Upper lobe of left lung (tissue), 4 donors: ENCODE measurements at regions not wholly inside any gene's neighbourhood (a gene's known extent, or its start where the extent isn't known, plus 50 kb on each side); places are given as distances from the start of the nearest gene placed in this dataset.

Experiments used
- CTCF ChIP-seq, 6 experiments: fragments of 450-650 bp in 4 of 6; fragments of 200-600 bp in 2 of 6; sonication (generic) in 2 of 6; IDR thresholded peaks; one replicate each; pipeline ENCODE4 v1.5.1; 2016 to 2019; ENCODE audit warnings: antibody characterized with exemption in 6 of 6
- POLR2A ChIP-seq, 4 donors: fragments of 450-650 bp; IDR thresholded peaks; one replicate each; pipeline ENCODE4 v1.5.1; 2016 to 2017; ENCODE audit warnings: antibody characterized with exemption in 4 of 4, mild to moderate bottlenecking in 2 of 4
- POLR2AphosphoS5 ChIP-seq, 2 donors: sonication (generic); formaldehyde crosslinking; IDR thresholded peaks; one replicate each; pipeline ENCODE4 v1.5.1; 2017; ENCODE audit warnings: antibody characterized with exemption in 2 of 2

- TF ChIP-seq CTCF (IDR thresholded peaks at IDR 0.05) (no peak), POLR2A (IDR thresholded peaks at IDR 0.05) (no peak), POLR2AphosphoS5 (IDR thresholded peaks at IDR 0.05) (no peak)
Observed at GRCh38 chr5:89849830-89850512, 559.6 kb downstream of the CETN3 start.
